ENCODE measurements at regions not wholly inside any gene's neighbourhood (a gene's known extent, or its start where the extent isn't known, plus 50 kb on each side); places are given as distances from the start of the nearest gene placed in this dataset.

DNA sequence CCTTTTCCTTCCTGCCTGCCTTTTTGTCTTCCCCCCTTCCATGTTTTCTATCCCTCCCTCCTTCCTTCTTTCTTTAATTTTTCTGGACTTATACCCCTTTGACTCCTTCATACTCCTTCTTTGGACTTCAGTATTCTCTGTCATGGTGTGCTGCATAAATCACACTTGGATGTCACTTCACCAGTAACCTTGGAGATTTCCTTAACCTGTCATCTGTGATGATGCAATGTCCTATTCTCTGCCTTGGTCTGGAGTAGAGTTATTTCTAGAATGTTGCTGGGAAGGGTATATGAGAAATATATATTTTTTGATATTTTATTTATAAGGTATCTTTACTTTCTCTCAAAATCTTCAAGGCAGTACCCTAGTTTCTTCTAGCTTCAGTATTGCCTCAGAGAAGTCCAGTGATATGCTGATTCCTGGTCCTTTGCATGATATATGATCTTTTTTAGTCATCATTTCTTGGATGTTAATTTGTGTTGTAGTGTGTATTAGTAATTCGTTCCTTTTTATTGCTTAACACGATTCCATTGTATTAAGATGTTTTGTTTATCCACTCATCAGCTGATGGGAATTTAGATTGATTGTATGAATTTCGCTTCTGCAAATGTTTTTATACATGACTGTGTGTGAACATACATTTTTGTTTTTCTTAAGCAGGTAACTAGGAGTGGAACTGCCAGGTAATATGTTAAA is 206.9 kb upstream of the MBL2 start:
- no peak for TF ChIP-seq POLR2AphosphoS5 (IDR thresholded peaks at IDR 0.05)
- TF ChIP-seq, protein P1, sequence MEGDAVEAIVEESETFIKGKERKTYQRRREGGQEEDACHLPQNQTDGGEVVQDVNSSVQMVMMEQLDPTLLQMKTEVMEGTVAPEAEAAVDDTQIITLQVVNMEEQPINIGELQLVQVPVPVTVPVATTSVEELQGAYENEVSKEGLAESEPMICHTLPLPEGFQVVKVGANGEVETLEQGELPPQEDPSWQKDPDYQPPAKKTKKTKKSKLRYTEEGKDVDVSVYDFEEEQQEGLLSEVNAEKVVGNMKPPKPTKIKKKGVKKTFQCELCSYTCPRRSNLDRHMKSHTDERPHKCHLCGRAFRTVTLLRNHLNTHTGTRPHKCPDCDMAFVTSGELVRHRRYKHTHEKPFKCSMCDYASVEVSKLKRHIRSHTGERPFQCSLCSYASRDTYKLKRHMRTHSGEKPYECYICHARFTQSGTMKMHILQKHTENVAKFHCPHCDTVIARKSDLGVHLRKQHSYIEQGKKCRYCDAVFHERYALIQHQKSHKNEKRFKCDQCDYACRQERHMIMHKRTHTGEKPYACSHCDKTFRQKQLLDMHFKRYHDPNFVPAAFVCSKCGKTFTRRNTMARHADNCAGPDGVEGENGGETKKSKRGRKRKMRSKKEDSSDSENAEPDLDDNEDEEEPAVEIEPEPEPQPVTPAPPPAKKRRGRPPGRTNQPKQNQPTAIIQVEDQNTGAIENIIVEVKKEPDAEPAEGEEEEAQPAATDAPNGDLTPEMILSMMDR (IDR thresholded peaks at IDR 0.05), result no peak

All from gastroesophageal sphincter (tissue), 3 donors.